Prostate gland (tissue), 2 donors: ENCODE measurements at regions not wholly inside any gene's neighbourhood (a gene's known extent, or its start where the extent isn't known, plus 50 kb on each side); places are given as distances from the start of the nearest gene placed in this dataset.

ENCODE experiments used
- POLR2A ChIP-seq: fragments of 450-650 bp; IDR thresholded peaks from one replicate; pipeline ENCODE4 v1.6.1; 2016; ENCODE audit warnings: antibody characterized with exemption, mild to moderate bottlenecking
- POLR2AphosphoS5 ChIP-seq: sonication (generic); formaldehyde crosslinking; IDR thresholded peaks from one replicate; pipeline ENCODE4 v1.6.1; 2017; ENCODE audit warnings: antibody characterized with exemption
- TF ChIP-seq, protein P1 (sequence below), 4 experiments: fragments of 200-600 bp in 2 of 4; fragments of 450-650 bp in 2 of 4; sonication (generic) in 2 of 4; IDR thresholded peaks; 1 replicate in 3 of 4; 2 replicates in 1 of 4; pipeline ENCODE4 v1.5.1; 2016 to 2019; ENCODE audit warnings: antibody characterized with exemption in 4 of 4, mild to moderate bottlenecking in 2 of 4, moderate library complexity in 2 of 4

GRCh38 chr9:84152204-84152603 lies 171.6 kb downstream of the RMI1 start:
- TF ChIP-seq, protein P1, sequence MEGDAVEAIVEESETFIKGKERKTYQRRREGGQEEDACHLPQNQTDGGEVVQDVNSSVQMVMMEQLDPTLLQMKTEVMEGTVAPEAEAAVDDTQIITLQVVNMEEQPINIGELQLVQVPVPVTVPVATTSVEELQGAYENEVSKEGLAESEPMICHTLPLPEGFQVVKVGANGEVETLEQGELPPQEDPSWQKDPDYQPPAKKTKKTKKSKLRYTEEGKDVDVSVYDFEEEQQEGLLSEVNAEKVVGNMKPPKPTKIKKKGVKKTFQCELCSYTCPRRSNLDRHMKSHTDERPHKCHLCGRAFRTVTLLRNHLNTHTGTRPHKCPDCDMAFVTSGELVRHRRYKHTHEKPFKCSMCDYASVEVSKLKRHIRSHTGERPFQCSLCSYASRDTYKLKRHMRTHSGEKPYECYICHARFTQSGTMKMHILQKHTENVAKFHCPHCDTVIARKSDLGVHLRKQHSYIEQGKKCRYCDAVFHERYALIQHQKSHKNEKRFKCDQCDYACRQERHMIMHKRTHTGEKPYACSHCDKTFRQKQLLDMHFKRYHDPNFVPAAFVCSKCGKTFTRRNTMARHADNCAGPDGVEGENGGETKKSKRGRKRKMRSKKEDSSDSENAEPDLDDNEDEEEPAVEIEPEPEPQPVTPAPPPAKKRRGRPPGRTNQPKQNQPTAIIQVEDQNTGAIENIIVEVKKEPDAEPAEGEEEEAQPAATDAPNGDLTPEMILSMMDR (IDR thresholded peaks at IDR 0.05), result no peak
- TF ChIP-seq POLR2A (no peak), POLR2AphosphoS5 (no peak)
